HG03521 (cell line): ENCODE measurements at regions not wholly inside any gene's neighbourhood (a gene's known extent, or its start where the extent isn't known, plus 50 kb on each side); places are given as distances from the start of the nearest gene placed in this dataset.
"Not testable (repeated sequence)": the region's sequence is repeated elsewhere in the genome, so short reads cannot be mapped to it uniquely, and the experiment has no call there.

Experiments
- ATAC-seq: cut with Tn5 transposase; IDR thresholded peaks from one replicate; pipeline ENCODE4 v1.9.1; 2021; ENCODE audit warnings: mild to moderate bottlenecking, moderate library complexity; ENCODE audit not compliant: unreplicated experiment

GRCh38 chr1:217921126-217921904, 290.2 kb downstream of the SPATA17 start:
- no peak for ATAC-seq

DNA sequence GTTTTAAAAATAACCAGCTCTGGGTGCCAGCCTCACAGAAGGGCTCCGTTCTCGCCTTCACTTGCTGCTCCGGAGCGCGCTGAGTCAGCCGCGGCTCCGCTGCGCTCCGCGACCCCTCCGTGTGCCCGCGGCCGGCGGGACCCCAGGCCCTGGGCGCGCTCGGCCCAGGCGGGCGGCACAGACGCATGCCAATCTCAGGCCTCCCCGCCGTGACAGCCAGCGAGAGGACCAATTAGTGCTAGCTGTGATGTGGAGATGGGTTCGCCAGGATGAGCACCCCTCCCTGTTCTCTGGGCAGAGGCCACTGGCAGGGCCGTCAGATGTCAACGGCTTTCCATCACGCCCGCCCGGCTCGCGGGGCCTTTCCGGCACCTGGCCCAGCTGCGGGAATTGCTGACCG, 293.8 kb downstream of the SPATA17 start:
- ATAC-seq = no peak

DNA sequence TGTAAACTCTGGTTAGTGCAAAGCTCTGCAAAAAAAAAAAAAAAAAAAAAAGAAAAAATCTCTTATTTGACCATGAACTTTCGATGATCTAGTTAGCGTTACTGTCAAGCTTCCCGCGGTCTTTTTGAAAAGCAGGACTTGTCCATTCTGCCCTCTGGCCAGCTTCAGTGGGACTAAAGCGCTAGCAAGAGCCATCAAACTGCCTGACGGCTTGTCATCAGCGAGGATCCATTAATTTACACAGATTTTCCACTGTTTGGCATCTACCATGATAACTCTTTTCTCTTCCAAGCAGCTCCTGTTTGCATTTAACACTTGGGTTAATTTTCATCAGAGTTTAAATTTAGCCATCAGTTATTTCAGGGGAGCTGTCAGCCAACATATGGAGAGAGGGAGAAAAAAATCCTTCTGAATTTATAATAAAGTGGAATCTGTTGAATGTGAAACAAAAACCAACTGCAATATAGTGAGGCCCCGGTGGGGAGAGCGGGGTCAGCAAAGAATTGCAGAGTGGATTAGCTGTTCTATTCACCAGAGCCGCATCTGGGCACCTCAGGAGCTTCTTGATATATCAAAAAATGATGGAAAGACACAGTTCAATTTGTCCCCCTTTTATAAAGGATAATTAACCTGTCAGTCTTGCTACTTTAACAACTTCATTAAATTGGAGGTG, 298.2 kb downstream of the SPATA17 start:
- ATAC-seq = no peak

- no peak for ATAC-seq
Measured at GRCh38 chr1:217943361-217943760, 312.2 kb downstream of the SPATA17 start.

- ATAC-seq = no peak
Measured at GRCh38 chr1:217944550-217944949, 313.4 kb downstream of the SPATA17 start.

DNA sequence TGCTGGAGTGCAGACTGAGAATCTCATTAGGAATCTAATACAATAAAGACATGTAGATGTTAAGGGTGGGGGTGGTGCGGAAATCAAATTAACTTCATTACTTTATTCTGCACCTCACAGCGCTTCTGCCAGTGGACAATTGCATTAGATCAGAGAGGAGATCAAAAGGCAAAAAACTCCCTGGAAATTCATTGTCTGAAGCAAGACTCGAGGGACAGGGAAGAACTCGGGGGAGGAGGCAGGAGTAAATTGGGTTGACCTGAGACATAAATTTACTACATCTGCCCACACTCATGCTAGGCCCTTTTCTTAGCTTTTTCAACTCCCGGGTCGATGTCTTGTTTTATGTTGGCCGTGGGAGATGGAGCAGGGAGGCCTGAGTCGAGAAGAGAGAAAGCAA, 315.4 kb downstream of the SPATA17 start:
- ATAC-seq = no peak

DNA sequence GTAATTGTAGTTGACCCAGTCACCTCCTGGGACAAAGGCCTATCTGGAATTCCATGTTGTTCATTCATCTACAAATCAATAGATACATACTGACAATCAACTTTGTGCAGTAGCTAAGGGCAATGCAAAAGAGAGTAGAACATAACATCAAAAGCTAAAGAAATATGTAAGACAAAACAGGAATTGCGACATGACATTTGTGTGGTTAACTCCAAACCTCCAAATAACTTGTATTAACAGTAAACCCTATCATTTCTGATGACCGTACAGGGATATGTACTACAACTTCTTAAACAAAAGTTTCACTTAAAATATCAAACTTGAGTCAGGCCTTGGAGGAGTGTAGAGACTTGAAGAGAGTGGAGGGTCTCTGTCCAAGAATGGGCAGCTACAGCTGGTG, 317.6 kb downstream of the SPATA17 start:
- no peak for ATAC-seq

GRCh38 chr1:217953330-217953729, 322.2 kb downstream of the SPATA17 start:
- ATAC-seq = no peak

- no peak for ATAC-seq
Measured at GRCh38 chr1:217953922-217954321, 322.8 kb downstream of the SPATA17 start.

DNA sequence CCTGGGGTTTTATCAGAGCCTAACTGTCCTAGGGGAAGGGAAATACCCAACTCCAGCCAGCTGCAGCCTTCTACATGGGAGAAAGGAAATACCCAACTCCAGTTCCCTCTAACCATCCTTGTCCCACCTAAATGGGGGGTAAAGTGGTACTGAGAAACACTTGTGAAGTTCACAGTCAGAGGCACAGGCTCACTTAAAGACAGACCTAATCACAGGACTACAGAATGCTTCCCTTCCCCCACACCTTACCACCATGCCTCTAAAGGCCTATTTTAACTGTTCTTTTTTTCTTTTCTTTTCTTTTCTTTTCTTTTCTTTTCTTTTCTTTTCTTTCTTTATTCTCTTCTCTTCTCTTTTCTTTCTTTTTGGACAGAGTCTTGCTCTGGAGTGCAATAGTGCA, 324.6 kb downstream of the SPATA17 start:
- ATAC-seq = no peak

- ATAC-seq = no peak
Measured at GRCh38 chr1:217965156-217965786, 319.8 kb upstream of the RRP15 start.

GRCh38 chr1:217968085-217968484, 317.0 kb upstream of the RRP15 start:
- ATAC-seq = no peak

DNA sequence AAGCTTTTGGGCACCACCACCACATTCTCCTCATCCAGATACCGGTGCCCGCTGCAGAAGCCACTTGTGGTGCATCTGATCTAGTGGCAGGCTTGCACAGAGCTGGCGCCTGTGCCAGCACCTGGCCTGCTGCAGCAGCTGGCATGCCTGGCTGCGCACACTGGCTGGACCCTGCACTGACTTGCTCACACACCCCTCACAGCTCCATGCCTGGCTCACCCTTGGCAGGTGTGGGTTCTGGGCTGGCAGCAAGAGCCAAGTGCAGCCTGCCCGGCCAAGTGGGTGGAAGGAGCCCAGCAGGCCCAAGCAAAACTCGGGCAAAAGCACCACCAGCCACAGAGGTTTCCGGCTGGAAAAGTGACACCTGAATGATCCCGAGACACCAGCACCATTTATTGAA, 315.7 kb upstream of the RRP15 start:
- no peak for ATAC-seq

- ATAC-seq = no peak
Measured at GRCh38 chr1:217977943-217978342, 307.1 kb upstream of the RRP15 start.

DNA sequence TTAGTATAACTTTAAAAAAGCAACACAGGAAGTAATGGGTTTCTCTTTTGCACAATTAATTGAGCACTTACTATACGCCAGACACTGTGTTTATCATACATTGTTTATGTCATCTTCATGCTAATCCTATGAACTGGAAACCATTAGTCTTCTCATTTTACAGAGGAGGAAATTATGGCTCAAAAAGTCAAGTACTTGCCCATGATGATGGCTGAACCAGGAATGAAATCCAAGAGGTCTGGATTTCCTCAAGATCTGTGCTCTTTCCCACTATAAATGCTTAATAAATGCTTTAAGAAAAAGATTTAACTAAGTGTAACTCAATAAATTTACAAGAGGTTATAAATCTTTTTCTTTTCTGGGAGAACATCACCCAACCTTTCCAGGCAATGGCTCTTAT, 303.7 kb upstream of the RRP15 start:
- ATAC-seq = no peak

DNA sequence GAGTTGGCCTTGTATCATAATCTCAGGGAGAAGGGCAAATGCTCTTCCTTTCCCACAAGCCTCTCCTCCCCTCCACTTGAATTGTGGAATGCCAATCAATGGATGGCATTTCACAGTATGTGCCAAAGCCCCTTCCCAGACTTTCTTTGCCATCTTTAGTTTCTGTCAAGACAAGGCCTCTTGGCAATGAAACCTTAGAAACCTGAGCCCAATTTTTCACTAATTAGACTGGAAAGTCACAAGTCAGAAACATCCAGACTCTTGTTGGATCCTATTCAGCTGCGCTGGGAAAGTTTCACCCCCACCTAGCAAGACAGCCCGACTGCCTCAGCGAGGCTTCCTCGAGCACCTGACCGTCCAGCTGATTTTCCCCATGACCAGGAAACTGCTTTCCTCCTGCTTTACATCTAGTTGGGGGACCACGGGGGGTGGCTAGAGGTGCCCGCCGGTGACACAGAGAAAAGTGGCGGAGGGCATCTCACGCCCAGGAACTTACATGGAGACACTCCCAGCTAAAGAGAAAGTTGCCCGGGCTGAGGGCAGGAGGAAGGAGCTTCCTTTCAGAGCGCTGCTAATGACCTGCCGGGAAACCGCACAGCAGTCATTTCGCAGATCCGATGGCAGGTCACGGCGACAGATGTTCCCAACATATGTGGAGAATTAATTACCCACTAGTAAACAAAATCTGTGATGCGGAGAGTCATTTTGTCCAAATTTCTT, 302.6 kb upstream of the RRP15 start:
- no peak for ATAC-seq

DNA sequence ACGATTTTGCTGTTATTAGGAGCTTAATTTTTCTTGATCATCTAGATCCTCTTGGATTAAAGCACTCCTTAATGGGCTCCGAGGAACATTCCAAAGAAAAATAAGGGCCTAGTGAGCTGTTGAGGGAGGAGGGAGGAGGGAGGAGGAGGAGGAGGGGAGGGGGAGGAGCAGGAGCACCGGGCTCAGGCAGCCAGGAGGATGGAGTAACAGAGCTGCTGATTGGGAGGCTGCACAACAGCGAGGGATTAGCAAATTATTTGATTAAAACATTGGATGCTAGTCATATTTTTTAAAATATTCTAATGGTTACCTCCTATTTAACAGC, 302.1 kb upstream of the RRP15 start:
- ATAC-seq = no peak

DNA sequence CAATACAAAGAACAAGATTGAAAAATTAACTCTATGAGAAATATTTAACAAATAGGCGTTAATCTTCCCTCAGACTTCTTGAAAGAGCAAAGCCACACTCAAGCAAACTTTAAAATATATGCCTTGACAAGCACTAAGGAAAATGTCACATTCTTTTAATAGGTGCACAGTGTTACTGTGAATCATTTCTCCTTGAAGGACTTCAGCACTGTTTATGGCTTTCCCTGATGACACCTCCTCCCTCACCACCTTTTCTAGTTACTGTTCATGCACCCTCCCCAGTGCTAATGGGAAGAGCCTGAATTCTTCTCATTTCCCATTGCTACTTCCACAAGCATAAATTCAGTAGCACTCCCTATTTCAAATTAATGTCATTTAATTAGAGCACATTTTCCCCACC, 299.5 kb upstream of the RRP15 start:
- ATAC-seq = no peak

DNA sequence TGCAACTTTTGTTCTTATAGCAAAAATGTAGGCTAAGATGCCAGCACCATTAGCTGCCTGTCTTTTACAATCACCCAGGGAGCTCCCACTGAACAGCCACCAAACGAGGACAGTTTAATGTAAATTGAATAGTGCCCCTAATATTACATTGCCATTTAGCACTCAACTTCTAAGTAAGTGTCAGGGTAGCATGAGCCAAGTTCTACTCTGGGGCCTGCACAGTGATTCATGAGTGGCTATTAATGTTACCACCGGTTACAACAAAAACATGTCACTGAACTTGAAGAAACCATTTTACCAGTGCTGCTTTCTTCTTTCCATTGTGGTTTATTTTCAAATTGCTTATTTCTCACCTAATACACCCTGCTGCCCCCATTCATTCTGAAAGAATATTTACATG, 295.6 kb upstream of the RRP15 start:
- ATAC-seq = no peak

DNA sequence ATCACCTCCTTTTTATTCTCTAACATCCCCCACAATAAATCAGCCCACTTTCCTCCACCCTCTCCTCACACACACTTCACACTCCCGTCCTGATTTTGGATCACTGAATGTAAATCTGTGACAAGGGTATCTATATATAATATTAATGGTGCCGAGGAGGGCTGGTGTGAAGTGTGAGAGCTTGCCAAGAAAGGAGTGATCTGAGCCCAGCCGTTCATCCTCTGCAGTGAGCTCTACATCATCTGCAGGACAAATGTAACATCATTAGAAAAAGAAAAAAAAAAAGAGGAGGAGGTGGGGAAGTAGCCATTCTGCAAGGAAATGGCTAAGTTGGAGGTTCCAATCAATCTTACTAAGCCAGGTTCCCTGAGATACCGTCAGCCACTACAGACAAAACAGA, 291.7 kb upstream of the RRP15 start:
- ATAC-seq = no peak

DNA sequence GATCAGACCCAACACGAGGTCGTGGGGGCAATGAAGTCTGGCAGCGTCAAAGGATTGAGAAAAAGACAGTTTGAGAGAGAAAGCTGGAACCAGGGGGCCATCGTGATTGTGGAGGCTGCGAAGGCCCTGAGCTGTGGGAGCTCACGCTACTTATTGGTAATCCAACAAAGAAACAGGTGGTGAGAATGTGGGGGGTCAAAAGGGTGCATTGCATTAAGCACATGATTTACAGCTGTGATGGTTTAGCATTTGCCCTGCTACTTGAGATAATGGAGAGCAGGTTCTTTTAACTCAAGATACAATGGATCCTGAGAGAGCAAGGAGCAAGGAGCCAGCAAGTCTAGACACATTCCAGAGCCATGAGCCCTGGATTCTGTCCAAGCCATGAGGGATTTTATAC, 276.8 kb upstream of the RRP15 start:
- not testable (repeated sequence) for ATAC-seq

DNA sequence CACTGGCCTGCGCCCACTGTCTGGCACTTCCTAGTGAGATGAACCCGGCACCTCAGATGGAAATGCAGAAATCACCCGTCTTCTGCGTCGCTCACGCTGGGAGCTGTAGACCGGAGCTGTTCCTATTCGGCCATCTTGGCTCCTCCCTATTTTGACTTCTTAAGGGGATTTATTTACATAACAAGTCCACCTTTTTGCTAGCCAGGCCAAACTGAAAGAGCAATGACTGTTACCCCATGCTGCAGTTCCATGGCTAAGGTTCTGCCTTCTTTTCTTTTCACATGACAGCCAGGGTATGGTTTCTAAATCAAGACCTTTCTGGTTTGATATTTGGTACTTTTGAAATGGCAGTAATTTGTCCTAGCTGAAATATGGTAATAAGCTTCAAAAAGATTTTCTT, 270.0 kb upstream of the RRP15 start:
- not testable (repeated sequence) for ATAC-seq
